DND-41 (cell line): ENCODE measurements at regions not wholly inside any gene's neighbourhood (a gene's known extent, or its start where the extent isn't known, plus 50 kb on each side); places are given as distances from the start of the nearest gene placed in this dataset.

ENCODE experiments used
- ATAC-seq: fragments of 200-7000 bp; cut with Tn5 transposase; 3 replicates; pipeline ENCODE4 v1.9.1; 2021; ENCODE audit warnings: low read depth; ENCODE audit not compliant: insufficient read depth
- DNase-seq: peaks from one replicate; pipeline ENCODE4 v3.0.0-alpha.2; 2020
- H2AFZ ChIP-seq: 2 replicates; pipeline ENCODE4 v1.6.0; 2012; ENCODE audit warnings: low read depth, low read length
- H3K27ac ChIP-seq: 2 replicates; pipeline ENCODE4 v1.5.1; 2012; ENCODE audit warnings: low read length, inconsistent platforms
- H3K27me3 ChIP-seq: fragments of 200-600 bp; sonication (generic); 2 replicates; pipeline ENCODE4 v1.6.0; 2012; ENCODE audit warnings: low read length, mild to moderate bottlenecking, inconsistent platforms; ENCODE audit not compliant: insufficient read depth, poor library complexity
- H3K36me3 ChIP-seq: 2 replicates; pipeline ENCODE4 v1.5.1; 2012; ENCODE audit warnings: low read length, inconsistent platforms; ENCODE audit not compliant: insufficient read depth
- H3K4me1 ChIP-seq: 2 replicates; pipeline ENCODE4 v1.5.1; 2012; ENCODE audit warnings: mild to moderate bottlenecking, low read length; ENCODE audit not compliant: insufficient read depth
- H3K4me2 ChIP-seq: 2 replicates; pipeline ENCODE4 v1.6.0; 2012; ENCODE audit warnings: mild to moderate bottlenecking, moderate library complexity, low read length, inconsistent platforms; ENCODE audit not compliant: insufficient read depth
- H3K4me3 ChIP-seq, 2 experiments: fragments of 200-600 bp in 1 of 2; shearing (Covaris generic) in 1 of 2; 2 replicates each; pipeline ENCODE4 v1.5.1; 2012 to 2016; ENCODE audit warnings: inconsistent platforms in 2 of 2, low read length in 2 of 2, mild to moderate bottlenecking in 2 of 2, low read depth in 1 of 2, moderate library complexity in 1 of 2
- H3K79me2 ChIP-seq: 2 replicates; pipeline ENCODE4 v1.6.0; 2012; ENCODE audit warnings: low read length, inconsistent platforms; ENCODE audit not compliant: insufficient read depth
- H3K9ac ChIP-seq: 2 replicates; pipeline ENCODE4 v1.6.0; 2012; ENCODE audit warnings: low read depth, mild to moderate bottlenecking, inconsistent platforms, low read length, moderate library complexity
- H3K9me3 ChIP-seq: 2 replicates; pipeline ENCODE4 v1.5.1; 2012; ENCODE audit warnings: low read length, moderate library complexity, mild to moderate bottlenecking, inconsistent platforms; ENCODE audit not compliant: insufficient read depth, severe bottlenecking
- H4K20me1 ChIP-seq: 2 replicates; pipeline ENCODE4 v1.6.0; 2012; ENCODE audit warnings: low read length; ENCODE audit not compliant: insufficient read depth
- CTCF ChIP-seq: IDR thresholded peaks from 2 replicates; pipeline ENCODE4 v1.5.1; 2012; ENCODE audit warnings: borderline replicate concordance, low read length, moderate library complexity, mild to moderate bottlenecking; ENCODE audit not compliant: poor library complexity, severe bottlenecking; ENCODE audit errors: extremely low read depth
- EZH2 ChIP-seq: IDR thresholded peaks from 3 replicates; pipeline ENCODE4 v1.6.1; 2012; ENCODE audit warnings: borderline replicate concordance, low read depth, mild to moderate bottlenecking, moderate library complexity, low read length, inconsistent platforms; ENCODE audit not compliant: severe bottlenecking

GRCh38 chrX:106378616-106379015 lies 210.5 kb downstream of the PWWP3B start:
- no peaks in the 10 kb centered on the region for H3K9me3 ChIP-seq
- TF ChIP-seq EZH2 (no peak), CTCF (no peak)

GRCh38 chrX:106391284-106391911 lies 220.4 kb upstream of the RADX start:
- Histone ChIP-seq H3K9me3 (no peaks in the 10 kb centered on the region), H3K4me2 (no peak overlapping the region), H3K4me3 (no peak overlapping the region), H3K9ac (no peak overlapping the region), H2AFZ (no peak overlapping the region), H3K27ac (no peak overlapping the region), H3K27me3 (no peaks in the 10 kb centered on the region), H3K4me1 (no peaks in the 10 kb centered on the region), H3K36me3 (no peaks in the 10 kb centered on the region), H3K79me2 (no peaks in the 10 kb centered on the region), H4K20me1 (no peaks in the 10 kb centered on the region)
- ATAC-seq (no peak), DNase-seq (no peak)
- TF ChIP-seq CTCF (no peak), EZH2 (no peak)

More at GRCh38 chrX:106378616-106379015, 210.5 kb downstream of the PWWP3B start:
- Histone ChIP-seq H3K36me3 (no peaks in the 10 kb centered on the region), H3K27ac (no peak overlapping the region), H2AFZ (no peak overlapping the region), H3K4me3 (no peak overlapping the region), H3K4me1 (no peaks in the 10 kb centered on the region), H3K4me2 (no peak overlapping the region), H3K27me3 (no peaks in the 10 kb centered on the region), H3K9ac (no peak overlapping the region), H3K79me2 (no peaks in the 10 kb centered on the region), H4K20me1 (no peaks in the 10 kb centered on the region)
- DNase-seq (no peak), ATAC-seq (no peak)

GRCh38 chrX:106392346-106392745 lies 219.4 kb upstream of the RADX start:
- ATAC-seq (no peak), DNase-seq (no peak)
- no peaks in the 10 kb centered on the region for H4K20me1 ChIP-seq
- no peaks in the 10 kb centered on the region for H3K27me3 ChIP-seq
- no peaks in the 10 kb centered on the region for H3K36me3 ChIP-seq
- no peak for TF ChIP-seq CTCF
- TF ChIP-seq EZH2 = no peak
- no peak overlapping the region for H3K9ac ChIP-seq
- no peak overlapping the region for H2AFZ ChIP-seq
- no peaks in the 10 kb centered on the region for H3K4me1 ChIP-seq
- no peak overlapping the region for H3K27ac ChIP-seq
- H3K9me3 ChIP-seq = no peaks in the 10 kb centered on the region
- H3K4me2 ChIP-seq = no peak overlapping the region
- no peaks in the 10 kb centered on the region for H3K79me2 ChIP-seq
- no peak overlapping the region for H3K4me3 ChIP-seq
